ENCODE measurements at regions not wholly inside any gene's neighbourhood (a gene's known extent, or its start where the extent isn't known, plus 50 kb on each side); places are given as distances from the start of the nearest gene placed in this dataset.

DNA sequence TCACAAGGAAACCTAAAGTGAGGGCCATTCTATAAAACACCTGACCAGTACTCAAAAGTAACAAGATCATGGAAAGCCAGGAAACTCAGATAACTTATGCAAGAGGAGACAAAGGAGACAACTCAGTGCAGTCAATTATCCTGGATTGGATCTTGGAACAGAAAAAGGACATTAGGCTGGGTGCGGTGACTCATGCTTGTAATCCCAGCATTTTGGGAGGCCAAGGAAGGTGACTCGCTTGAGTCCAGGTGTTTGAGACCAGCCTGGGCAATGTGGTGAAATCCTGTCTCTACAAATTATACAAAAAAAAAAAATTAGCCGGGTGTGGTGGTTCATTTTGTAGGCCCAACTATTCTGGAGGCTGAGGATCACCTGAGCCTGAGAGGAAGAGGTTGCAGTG is 424.5 kb upstream of the SPRED2 start:
- WGBS, 2 experiments (ENCODE audit: extremely low coverage in 1 of 2, insufficient coverage in 1 of 2, insufficient read length in 1 of 2, insufficient replicate concordance in 2 of 2, low coverage in 1 of 2, low lambda C conversion rate in 2 of 2, missing lambda C conversion rate in 1 of 2): 75% methylated on average over 2 of the region's 3 CpGs; no CpG with 5 or more reads in 1 of the 2 experiments
- no peak overlapping the region for H2BK12ac ChIP-seq (ENCODE audit: low read depth, low read length)
- H3K36me3 ChIP-seq (ENCODE audit: control insufficient read depth in 2 of 4, insufficient read depth in 4 of 4, low read length in 3 of 4): no peaks in the 10 kb centered on the region
- no peaks in the 10 kb centered on the region for H3K23me2 ChIP-seq (ENCODE audit: low read depth, low read length)
- H3K4me1 ChIP-seq (replicated peaks in 1 of 4; ENCODE audit: control insufficient read depth in 3 of 4, insufficient read depth in 4 of 4, low read length in 3 of 4): no peaks in the 10 kb centered on the region
- CTCF ChIA-PET (ENCODE audit: partially characterized antibody): no interaction called here
- H3K4me2 ChIP-seq (ENCODE audit: insufficient read depth in 1 of 2, low read depth in 2 of 2, low read length in 2 of 2): no peak overlapping the region
- POLR2A ChIA-PET (ENCODE audit: partially characterized antibody): no interaction called here
- no peak overlapping the region for H3K9ac ChIP-seq (replicated peaks in 1 of 4; ENCODE audit: extremely low read depth in 1 of 4, low read depth in 3 of 4, low read length in 3 of 4)
- H2BK15ac ChIP-seq (ENCODE audit: low read length): no peak overlapping the region
- H3K56ac ChIP-seq (replicated peaks; ENCODE audit: insufficient read length, low read depth, low read length): no peak overlapping the region
- no peak overlapping the region for H3K27ac ChIP-seq (ENCODE audit: low read depth, low read length)
- no peak overlapping the region for H2AK5ac ChIP-seq (ENCODE audit: low read depth, low read length)
- H3K23ac ChIP-seq (ENCODE audit: insufficient read length): no peak overlapping the region
- no peak overlapping the region for H3K14ac ChIP-seq (ENCODE audit: insufficient read length)
- H2BK120ac ChIP-seq (replicated peaks; ENCODE audit: low read depth, low read length): no peak overlapping the region
- FAIRE-seq (no peak), DNase-seq (ENCODE audit: low read depth in 1 of 2, low spot score in 2 of 2) (no peak)
- no peak overlapping the region for H4K5ac ChIP-seq (ENCODE audit: insufficient read length, low read depth, low read length)
- H4K8ac ChIP-seq (ENCODE audit: extremely low read depth, insufficient read depth, low read length): no peak overlapping the region
- H3K4ac ChIP-seq (replicated peaks; ENCODE audit: insufficient read length, low read depth, low read length): no peak overlapping the region
- H3K9me3 ChIP-seq (ENCODE audit: insufficient read depth in 2 of 2, low read depth in 1 of 2, low read length in 1 of 2): no peaks in the 10 kb centered on the region
- H4K91ac ChIP-seq (replicated peaks; ENCODE audit: insufficient read length, low read length): no peak overlapping the region
- no peak overlapping the region for H3K4me3 ChIP-seq (ENCODE audit: extremely low read depth in 1 of 4, insufficient read depth in 2 of 4, low read depth in 3 of 4, low read length in 4 of 4)
- no peaks in the 10 kb centered on the region for H4K20me1 ChIP-seq (replicated peaks in 1 of 2; ENCODE audit: control insufficient read depth in 1 of 2, insufficient read depth in 2 of 2, low read length in 2 of 2)
- no peaks in the 10 kb centered on the region for H3K27me3 ChIP-seq (replicated peaks in 1 of 4; ENCODE audit: control insufficient read depth in 3 of 4, extremely low read depth in 1 of 4, insufficient read depth in 3 of 4, low read length in 3 of 4)
- H2BK5ac ChIP-seq (ENCODE audit: low read depth, low read length): no peak overlapping the region
- no peak overlapping the region for H3K18ac ChIP-seq (ENCODE audit: extremely low read depth, low read length)
- H2AFZ ChIP-seq (ENCODE audit: low read length): no peak overlapping the region
- no peaks in the 10 kb centered on the region for H3K79me1 ChIP-seq (ENCODE audit: low read depth, low read length)
- no peaks in the 10 kb centered on the region for H3K79me2 ChIP-seq (ENCODE audit: control insufficient read depth in 1 of 2, insufficient read depth in 2 of 2, low read length in 2 of 2)
- H2BK20ac ChIP-seq (ENCODE audit: low read length): no peak overlapping the region
- TF ChIP-seq ASH2L (IDR thresholded peaks at IDR 0.05; ENCODE audit: low read length): no peak
- TF ChIP-seq RNF2 (IDR thresholded peaks at IDR 0.05; ENCODE audit: borderline replicate concordance, low read depth, low read length, missing control alignments, poor library complexity, severe bottlenecking): no peak
- TF ChIP-seq CREB1 (IDR thresholded peaks at IDR 0.05): no peak
